H1 (cell line): ENCODE measurements at regions not wholly inside any gene's neighbourhood (a gene's known extent, or its start where the extent isn't known, plus 50 kb on each side); places are given as distances from the start of the nearest gene placed in this dataset.
A peak's percentile ranks its signal among the peaks of the same experiment; 100 is the strongest.

Source experiments
- CTCF ChIA-PET: fragments of 300-600 bp; sonication (Branson Sonifier 250); formaldehyde crosslinking; loops from one replicate; lab custom pipeline; 2021; ENCODE audit not compliant: partially characterized antibody; lab: Charles Lee
- POLR2A ChIA-PET: fragments of 300-600 bp; sonication (Branson Sonifier 250); formaldehyde crosslinking; loops from one replicate; lab custom pipeline; 2021; ENCODE audit warnings: inconsistent platforms; ENCODE audit not compliant: partially characterized antibody; lab: Charles Lee
- DNase-seq, 2 experiments: peaks; one replicate each; pipeline versions ENCODE4 v3.0.0 to v3.0.0-alpha.2; 2010 to 2022; ENCODE audit warnings: low spot score in 2 of 2, low read depth in 1 of 2, mixed read lengths in 1 of 2
- FAIRE-seq: peaks from 2 replicates; lab custom pipeline; 2011; peaks lifted over from hg19 to GRCh38; lab: Jason Lieb, UNC
- H2AFZ ChIP-seq: 2 replicates; pipeline ENCODE4 v1.8.1; 2012; ENCODE audit warnings: low read length, inconsistent platforms
- H2AK5ac ChIP-seq: 2 replicates; pipeline ENCODE4 v1.6.1; 2013; ENCODE audit warnings: low read depth, low read length
- H2BK120ac ChIP-seq: replicated peaks from 2 replicates; pipeline ENCODE3; 2013; ENCODE audit warnings: low read depth, low read length, inconsistent platforms
- H2BK12ac ChIP-seq: 2 replicates; pipeline ENCODE4 v1.6.1; 2013; ENCODE audit warnings: low read depth, low read length
- H2BK15ac ChIP-seq: 2 replicates; pipeline ENCODE4 v1.6.1; 2013; ENCODE audit warnings: low read length
- H2BK20ac ChIP-seq: 2 replicates; pipeline ENCODE4 v1.6.1; 2013; ENCODE audit warnings: low read length
- H2BK5ac ChIP-seq: 2 replicates; pipeline ENCODE4 v1.6.1; 2013; ENCODE audit warnings: low read depth, low read length
- H3K14ac ChIP-seq: 2 replicates; pipeline ENCODE4 v1.6.1; 2013; ENCODE audit warnings: inconsistent platforms; ENCODE audit not compliant: insufficient read length
- H3K18ac ChIP-seq: 2 replicates; pipeline ENCODE4 v1.6.1; 2013; ENCODE audit warnings: low read length; ENCODE audit errors: extremely low read depth
- H3K23ac ChIP-seq: 2 replicates; pipeline ENCODE4 v1.6.1; 2013; ENCODE audit warnings: inconsistent platforms; ENCODE audit not compliant: insufficient read length
- H3K23me2 ChIP-seq: 2 replicates; pipeline ENCODE4 v1.6.1; 2013; ENCODE audit warnings: low read depth, low read length
- H3K27ac ChIP-seq: 2 replicates; pipeline ENCODE4 v1.6.1; 2011; ENCODE audit warnings: low read depth, low read length, inconsistent platforms
- H3K27me3 ChIP-seq, 4 experiments: replicated peaks in 1 of 4; 1 replicate in 1 of 4; 2 replicates in 3 of 4; pipeline versions ENCODE4 v1.6.1 to v1.8.1; 2011 to 2013; ENCODE audit warnings: low read length in 3 of 4, mild to moderate bottlenecking in 3 of 4, inconsistent platforms in 2 of 4, mixed read lengths in 2 of 4, moderate library complexity in 1 of 4; ENCODE audit not compliant: control insufficient read depth in 3 of 4, insufficient read depth in 3 of 4; ENCODE audit errors: extremely low read depth in 1 of 4
- H3K36me3 ChIP-seq, 4 experiments: 2 replicates each; pipeline versions ENCODE4 v1.6.1 to v1.8.1; 2011 to 2013; ENCODE audit warnings: mild to moderate bottlenecking in 4 of 4, low read length in 3 of 4, moderate library complexity in 2 of 4, control low read depth in 1 of 4, inconsistent platforms in 1 of 4; ENCODE audit not compliant: insufficient read depth in 4 of 4, control insufficient read depth in 2 of 4
- H3K4ac ChIP-seq: replicated peaks from 2 replicates; pipeline ENCODE3; 2013; ENCODE audit warnings: low read length, low read depth, mixed read lengths, inconsistent platforms; ENCODE audit not compliant: insufficient read length
- H3K4me1 ChIP-seq, 4 experiments: replicated peaks in 1 of 4; 1 replicate in 1 of 4; 2 replicates in 3 of 4; pipeline versions ENCODE4 v1.6.1 to v1.8.1; 2011 to 2013; ENCODE audit warnings: low read length in 3 of 4, inconsistent platforms in 2 of 4, mixed read lengths in 1 of 4; ENCODE audit not compliant: insufficient read depth in 4 of 4, control insufficient read depth in 3 of 4
- H3K4me2 ChIP-seq, 2 experiments: 2 replicates each; pipeline versions ENCODE4 v1.6.1 to v1.8.1; 2011 to 2013; ENCODE audit warnings: low read depth in 2 of 2, low read length in 2 of 2, control low read depth in 1 of 2, inconsistent platforms in 1 of 2, mild to moderate bottlenecking in 1 of 2; ENCODE audit not compliant: insufficient read depth in 1 of 2
- H3K4me3 ChIP-seq, 4 experiments: fragments of 200-600, 300-600 bp in 1 of 4; sonication (generic), shearing (Covaris generic), sonication (Bioruptor Twin) in 1 of 4; 2 replicates each; pipeline versions ENCODE4 v1.5.1 to v1.8.1; 2011 to 2016; ENCODE audit warnings: low read length in 4 of 4, low read depth in 3 of 4, control low read depth in 2 of 4, inconsistent platforms in 2 of 4, mild to moderate bottlenecking in 2 of 4, mixed read lengths in 1 of 4, moderate library complexity in 1 of 4; ENCODE audit not compliant: insufficient read depth in 2 of 4; ENCODE audit errors: extremely low read depth in 1 of 4
- H3K56ac ChIP-seq: replicated peaks from 2 replicates; pipeline ENCODE3; 2013; ENCODE audit warnings: low read depth, mild to moderate bottlenecking, mixed read lengths, low read length, inconsistent platforms; ENCODE audit not compliant: insufficient read length
- H3K79me1 ChIP-seq: 2 replicates; pipeline ENCODE4 v1.6.1; 2013; ENCODE audit warnings: low read depth, low read length, control low read depth
- H3K79me2 ChIP-seq, 2 experiments: 2 replicates each; pipeline versions ENCODE4 v1.6.1 to v1.8.1; 2012 to 2013; ENCODE audit warnings: low read length in 2 of 2, mild to moderate bottlenecking in 2 of 2, inconsistent platforms in 1 of 2; ENCODE audit not compliant: insufficient read depth in 2 of 2, control insufficient read depth in 1 of 2
- H3K9ac ChIP-seq, 4 experiments: replicated peaks in 1 of 4; 1 replicate in 1 of 4; 2 replicates in 3 of 4; pipeline versions ENCODE4 v1.6.1 to v1.8.1; 2011 to 2013; ENCODE audit warnings: low read depth in 3 of 4, low read length in 3 of 4, control low read depth in 2 of 4, mild to moderate bottlenecking in 2 of 4, moderate library complexity in 2 of 4, inconsistent platforms in 1 of 4; ENCODE audit errors: extremely low read depth in 1 of 4
- H3K9me3 ChIP-seq, 2 experiments: 2 replicates each; pipeline versions ENCODE4 v1.6.1 to v1.8.1; 2012 to 2013; ENCODE audit warnings: mild to moderate bottlenecking in 2 of 2, moderate library complexity in 2 of 2, control low read depth in 1 of 2, inconsistent platforms in 1 of 2, low read depth in 1 of 2, low read length in 1 of 2, mixed read lengths in 1 of 2; ENCODE audit not compliant: insufficient read depth in 2 of 2
- H4K20me1 ChIP-seq, 2 experiments: replicated peaks in 1 of 2; 2 replicates each; pipeline versions ENCODE3 to v1.8.1; 2011 to 2013; ENCODE audit warnings: inconsistent platforms in 2 of 2, low read length in 2 of 2, mild to moderate bottlenecking in 1 of 2; ENCODE audit not compliant: insufficient read depth in 2 of 2, control insufficient read depth in 1 of 2
- H4K5ac ChIP-seq: 2 replicates; pipeline ENCODE4 v1.6.1; 2013; ENCODE audit warnings: low read length, low read depth, mixed read lengths, inconsistent platforms; ENCODE audit not compliant: insufficient read length
- H4K8ac ChIP-seq: 2 replicates; pipeline ENCODE4 v1.8.0; 2013; ENCODE audit warnings: mild to moderate bottlenecking, moderate library complexity, low read length, inconsistent platforms; ENCODE audit not compliant: insufficient read depth; ENCODE audit errors: extremely low read depth
- H4K91ac ChIP-seq: replicated peaks from 2 replicates; pipeline ENCODE3; 2013; ENCODE audit warnings: low read length, mixed read lengths, inconsistent platforms; ENCODE audit not compliant: insufficient read length
- ASH2L ChIP-seq: fragments of 200-600, 300-600 bp; sonication (generic); IDR thresholded peaks from one replicate; pipeline ENCODE4 v1.7.1; 2017; ENCODE audit warnings: low read length
- CTBP2 ChIP-seq: IDR thresholded peaks from 2 replicates; pipeline ENCODE4 v1.7.0; 2011; ENCODE audit warnings: borderline replicate concordance, mild to moderate bottlenecking, moderate library complexity, mixed read lengths, low read length; ENCODE audit not compliant: insufficient read depth, insufficient read length
- GABPA ChIP-seq: IDR thresholded peaks from 2 replicates; pipeline ENCODE4 v1.6.1; 2011; ENCODE audit warnings: mild to moderate bottlenecking, low read length, moderate library complexity, borderline replicate concordance; ENCODE audit not compliant: insufficient read depth
- MAFK ChIP-seq: IDR thresholded peaks from 2 replicates; pipeline ENCODE4 v1.6.1; 2012; ENCODE audit warnings: low read depth, mild to moderate bottlenecking, improper control_type of control experiment, low read length
- MAX ChIP-seq: IDR thresholded peaks from 2 replicates; pipeline ENCODE4 v1.6.1; 2012; ENCODE audit warnings: inconsistent platforms
- POLR2AphosphoS5 ChIP-seq: IDR thresholded peaks from 2 replicates; pipeline ENCODE4 v1.6.1; 2011; ENCODE audit warnings: low read depth, low read length
- WGBS, 2 experiments: shearing (Covaris generic) in 1 of 2; methylation state at CpG; one replicate each; pipeline versions ENCODE4 v1.1.6 to v1.1.7; 2013 to 2015; ENCODE audit warnings: low lambda C conversion rate in 2 of 2, mixed read lengths in 2 of 2, inconsistent platforms in 1 of 2, low coverage in 1 of 2, missing lambda C conversion rate in 1 of 2; ENCODE audit not compliant: insufficient replicate concordance in 2 of 2, insufficient coverage in 1 of 2, insufficient read length in 1 of 2; ENCODE audit errors: extremely low coverage in 1 of 2, missing lambda C conversion rate in 1 of 2; 5-methylcytosine and 5-hydroxymethylcytosine counted together

- no peak overlapping the region for H2BK12ac ChIP-seq
- ChIA-PET CTCF (no interaction called here), POLR2A (interaction anchor here (0.5 kb wide), 1 partner anchor 1363 kb away, joined by 3 read pairs; no protein-coding TSS in a partner anchor)
- H3K4me1 ChIP-seq = peaks cover 0 to 2% (median 0%) of the 10 kb centered on the region in 4 experiments; a peak in 1 of 7 replicates
- peak overlapping the region; percentile 71; the same call in 1 of the 2 replicates for H4K8ac ChIP-seq
- no peak overlapping the region for H3K23ac ChIP-seq
- H3K18ac ChIP-seq = no peak overlapping the region
- H3K27ac ChIP-seq = no peak overlapping the region
- H2BK20ac ChIP-seq = no peak overlapping the region
- H2BK120ac ChIP-seq = no peak overlapping the region
- no peak overlapping the region for H2AFZ ChIP-seq
- H4K20me1 ChIP-seq = no peaks in the 10 kb centered on the region
- no peak overlapping the region for H3K56ac ChIP-seq
- no peak overlapping the region for H3K14ac ChIP-seq
- 95% methylated on average over 2 of the region's 2 CpGs; no CpG with 5 or more reads in 1 of the 2 experiments for WGBS, 2 experiments
- H3K79me2 ChIP-seq = no peaks in the 10 kb centered on the region
- H2BK15ac ChIP-seq = no peak overlapping the region
- H3K4ac ChIP-seq = no peak overlapping the region
- H3K36me3 ChIP-seq = no peaks in the 10 kb centered on the region
- no peak overlapping the region for H3K4me3 ChIP-seq
- H3K9ac ChIP-seq = no peak overlapping the region
- FAIRE-seq (no peak), DNase-seq (no peak)
- H2BK5ac ChIP-seq = no peak overlapping the region
- H3K4me2 ChIP-seq = no peak overlapping the region
- H4K91ac ChIP-seq = no peak overlapping the region
- H3K23me2 ChIP-seq = no peaks in the 10 kb centered on the region
- TF ChIP-seq MAFK (no peak), POLR2AphosphoS5 (no peak), GABPA (no peak), ASH2L (no peak), CTBP2 (no peak), MAX (no peak)
- H4K5ac ChIP-seq = no peak overlapping the region
- no peaks in the 10 kb centered on the region for H3K9me3 ChIP-seq
- no peak overlapping the region for H2AK5ac ChIP-seq
- no peaks in the 10 kb centered on the region for H3K27me3 ChIP-seq
- no peaks in the 10 kb centered on the region for H3K79me1 ChIP-seq
Observed at GRCh38 chr2:46818819-46819218, 96.8 kb downstream of the MCFD2 start.
